Natural killer cell treated with Interleukin-12 subunit alpha and Interleukin-12 subunit beta and Interleukin-15 and Interleukin-18, amount 100 ng/mL, for 72 hours (primary cell): ENCODE measurements at regions not wholly inside any gene's neighbourhood (a gene's known extent, or its start where the extent isn't known, plus 50 kb on each side); places are given as distances from the start of the nearest gene placed in this dataset.
A peak's percentile ranks its signal among the peaks of the same experiment; 100 is the strongest.

ENCODE experiments used
- ATAC-seq, 2 donors: fragments of 150-1000 bp; cut with Tn5 transposase in 1 of 2; sonication (Bioruptor Pico), chemical (Tn5 transposase) in 1 of 2; 2 replicates each; pipeline ENCODE4 v1.10.0; 2021
- DNase-seq: peaks from one replicate; pipeline ENCODE4 v3.0.0; 2022; ENCODE audit warnings: low spot score
- H3K27ac Mint-ChIP-seq, 2 donors: 1 replicate in 1 of 2; 2 replicates in 1 of 2; pipeline ENCODE4 v1.8.0; 2022; ENCODE audit warnings: mixed read lengths in 2 of 2, mild to moderate bottlenecking in 1 of 2, moderate library complexity in 1 of 2
- H3K27me3 Mint-ChIP-seq, 2 donors: 1 replicate in 1 of 2; 2 replicates in 1 of 2; pipeline ENCODE4 v1.8.0; 2022; ENCODE audit warnings: mixed read lengths in 2 of 2
- H3K36me3 Mint-ChIP-seq: one replicate; pipeline ENCODE4 v1.8.0; 2022; ENCODE audit warnings: mixed read lengths
- H3K4me1 Mint-ChIP-seq, 2 donors: 1 replicate in 1 of 2; 2 replicates in 1 of 2; pipeline ENCODE4 v1.8.0; 2022; ENCODE audit warnings: low read depth in 2 of 2, mixed read lengths in 2 of 2, mild to moderate bottlenecking in 1 of 2
- H3K4me3 Mint-ChIP-seq: one replicate; pipeline ENCODE4 v1.8.0; 2022; ENCODE audit warnings: mixed read lengths
- H3K9me3 Mint-ChIP-seq: 2 replicates; pipeline ENCODE4 v1.8.0; 2022; ENCODE audit warnings: mixed read lengths

DNA sequence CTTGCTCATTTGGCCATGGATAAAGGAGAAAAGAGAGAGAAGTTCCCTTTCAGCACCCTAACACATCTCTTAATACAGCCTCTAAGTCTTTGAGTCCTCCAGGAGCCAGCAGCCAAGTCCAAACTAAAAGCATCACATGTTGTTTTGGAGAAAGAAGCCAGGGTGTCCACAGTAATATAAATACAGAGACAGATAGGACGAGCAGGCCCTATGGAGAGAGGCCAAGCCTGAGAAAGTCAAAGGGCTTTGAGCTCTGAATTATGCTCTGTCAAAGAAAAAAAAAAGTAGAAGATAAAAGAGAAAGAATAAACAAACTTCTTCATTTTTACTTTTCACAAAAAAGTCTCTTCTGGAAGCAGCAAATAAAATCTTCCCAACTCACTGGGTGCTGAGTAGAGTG lies 92.4 kb upstream of the THBS1 start:
- peaks cover 0 to under 1% of the 10 kb centered on the region in 2 donors for H3K4me1 Mint-ChIP-seq
- H3K9me3 Mint-ChIP-seq, result no peaks in the 10 kb centered on the region
- no peak for DNase-seq
- no peaks in the 10 kb centered on the region for H3K36me3 Mint-ChIP-seq
- no peak overlapping the region for H3K27ac Mint-ChIP-seq
- no peak for ATAC-seq
- H3K4me3 Mint-ChIP-seq, result no peak overlapping the region
- H3K27me3 Mint-ChIP-seq, result peaks cover 26 to 35% of the 10 kb centered on the region in 2 donors

DNA sequence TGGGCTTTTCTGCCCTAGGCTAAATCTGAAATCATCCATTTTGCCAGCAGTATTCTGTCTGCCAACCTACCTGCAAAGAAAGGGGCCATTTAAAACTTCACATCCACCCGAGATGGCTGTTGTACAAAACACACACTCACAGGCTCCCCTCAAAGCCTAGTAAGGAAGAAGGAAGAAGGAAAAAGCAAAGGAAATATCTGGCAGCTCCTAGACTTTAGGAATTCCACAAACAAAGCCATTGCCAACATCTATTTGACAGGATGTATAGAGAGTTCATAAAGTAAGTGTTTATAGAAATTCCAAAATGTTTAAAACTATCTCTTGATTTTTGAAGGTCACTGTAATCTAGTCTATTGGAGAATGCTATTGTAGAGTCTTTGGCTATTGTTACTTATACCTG lies 91.9 kb upstream of the THBS1 start:
- ATAC-seq (no peak), DNase-seq (no peak)
- Mint-ChIP-seq H3K9me3 (no peaks in the 10 kb centered on the region), H3K4me3 (no peak overlapping the region), H3K27ac (no peak overlapping the region), H3K27me3 (peaks cover 26 to 39% of the 10 kb centered on the region in 2 donors), H3K4me1 (peaks cover 0 to 5% of the 10 kb centered on the region in 2 donors), H3K36me3 (no peaks in the 10 kb centered on the region)

DNA sequence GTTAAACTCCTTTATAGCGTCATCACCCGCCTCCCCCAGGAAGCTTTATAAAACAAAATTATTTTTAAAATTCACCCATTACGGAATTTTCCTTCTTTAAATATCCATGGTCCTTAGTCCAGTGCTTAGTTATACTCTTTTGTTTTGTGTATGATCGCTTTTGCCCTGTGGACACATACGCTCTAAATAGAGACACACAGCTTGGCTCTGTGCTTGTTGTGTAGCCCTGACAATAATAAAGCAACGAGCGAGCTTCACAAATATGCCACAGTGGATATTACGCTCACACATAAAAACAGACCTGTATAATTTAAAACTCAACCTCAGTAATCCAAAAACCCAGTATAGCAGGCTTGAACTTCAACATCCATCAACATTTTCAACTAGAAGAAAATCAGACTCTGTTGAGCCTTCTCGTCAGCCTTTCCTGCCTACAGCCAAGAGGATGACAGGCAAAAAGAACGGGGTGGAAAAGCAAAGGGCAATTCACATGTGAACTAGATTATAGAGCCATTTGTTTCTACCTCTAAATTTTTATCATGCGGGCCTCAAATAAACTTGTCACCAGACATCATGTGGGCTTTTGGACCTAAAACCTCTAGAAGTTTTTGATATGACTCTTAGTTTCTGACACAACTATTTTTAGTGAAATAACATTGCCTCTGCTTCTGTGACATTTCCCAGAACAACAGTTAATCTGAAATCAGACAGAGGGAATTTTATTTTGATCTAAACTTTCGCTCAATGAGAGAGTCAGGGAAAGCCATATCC lies 89.6 kb upstream of the THBS1 start:
- peaks cover 36 to 57% of the 10 kb centered on the region in 2 donors for H3K27me3 Mint-ChIP-seq
- DNase-seq (no peak), ATAC-seq (no peak)
- no peaks in the 10 kb centered on the region for H3K36me3 Mint-ChIP-seq
- H3K27ac Mint-ChIP-seq, result no peak overlapping the region
- H3K4me3 Mint-ChIP-seq, result no peak overlapping the region
- no peaks in the 10 kb centered on the region for H3K9me3 Mint-ChIP-seq
- H3K4me1 Mint-ChIP-seq, result peaks cover 13 to 21% of the 10 kb centered on the region in 2 donors

DNA sequence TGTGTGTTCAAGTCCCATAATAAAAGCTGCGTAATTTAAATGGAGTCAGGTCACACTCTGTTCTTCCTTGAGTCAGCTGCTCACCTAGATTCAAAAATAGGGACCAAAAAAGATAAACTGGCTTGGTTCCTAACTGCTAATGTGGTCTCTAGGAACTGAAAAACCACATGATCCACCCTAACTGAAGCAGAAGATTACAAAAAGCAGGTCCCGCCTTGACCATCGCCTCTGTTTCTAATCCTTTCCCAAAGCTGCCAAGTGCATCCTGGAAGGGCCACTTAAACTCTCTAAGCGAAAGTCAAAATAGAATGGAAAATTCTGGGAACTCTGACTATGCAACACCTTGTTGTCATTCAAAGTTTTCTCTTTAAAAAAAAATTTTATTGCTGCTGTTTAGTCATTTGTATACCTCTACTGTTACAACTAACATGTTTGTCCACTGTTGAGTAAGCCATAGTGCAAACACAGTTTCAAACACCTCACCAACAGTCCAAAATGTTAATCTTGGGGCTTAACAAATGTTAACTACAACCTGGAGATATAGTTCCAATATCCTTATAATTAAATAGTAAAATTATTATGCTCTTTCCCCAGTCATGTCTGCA lies 88.9 kb upstream of the THBS1 start:
- ATAC-seq (no peak), DNase-seq (no peak)
- Mint-ChIP-seq H3K4me1 (peaks cover 17 to 25% of the 10 kb centered on the region in 2 donors), H3K27ac (no peak overlapping the region), H3K27me3 (peaks cover 40 to 64% of the 10 kb centered on the region in 2 donors), H3K36me3 (no peaks in the 10 kb centered on the region), H3K4me3 (no peak overlapping the region), H3K9me3 (no peaks in the 10 kb centered on the region)

DNA sequence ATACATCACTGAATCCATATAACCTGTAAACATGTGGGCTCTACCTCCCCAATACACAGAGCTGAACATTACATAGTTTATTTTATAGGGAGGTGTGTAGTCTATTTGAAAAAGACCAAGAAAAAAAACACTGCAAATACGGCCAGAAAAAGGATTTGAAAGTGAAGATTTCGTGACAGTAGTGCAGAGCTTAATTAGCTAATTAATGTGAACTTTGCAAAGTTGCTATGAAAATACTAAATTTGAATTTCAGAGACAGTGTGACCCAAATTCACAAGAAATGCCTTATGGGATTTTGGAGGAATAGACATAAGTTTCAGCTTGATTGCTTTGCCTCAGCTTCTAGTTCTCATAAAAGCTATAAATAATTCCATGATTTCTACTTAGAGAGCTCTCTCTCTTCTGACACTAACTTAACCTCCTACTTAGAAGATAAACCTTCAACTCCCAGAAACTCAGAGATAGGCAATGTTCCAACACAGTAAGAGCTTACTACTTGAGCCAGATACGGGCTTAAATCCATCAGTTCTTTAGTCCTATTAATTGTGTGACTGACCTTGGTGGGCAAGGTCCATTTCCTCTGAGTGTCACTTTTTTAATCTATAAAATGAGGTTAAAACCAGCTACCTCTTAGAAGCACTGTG lies 87.3 kb upstream of the THBS1 start:
- no peak for DNase-seq
- ATAC-seq, result no peak
- H3K27ac Mint-ChIP-seq, result no peak overlapping the region
- H3K36me3 Mint-ChIP-seq, result no peaks in the 10 kb centered on the region
- no peaks in the 10 kb centered on the region for H3K9me3 Mint-ChIP-seq
- no peak overlapping the region for H3K4me3 Mint-ChIP-seq
- peaks cover 45 to 77% of the 10 kb centered on the region in 2 donors for H3K27me3 Mint-ChIP-seq
- peaks cover 33 to 40% of the 10 kb centered on the region in 2 donors for H3K4me1 Mint-ChIP-seq

DNA sequence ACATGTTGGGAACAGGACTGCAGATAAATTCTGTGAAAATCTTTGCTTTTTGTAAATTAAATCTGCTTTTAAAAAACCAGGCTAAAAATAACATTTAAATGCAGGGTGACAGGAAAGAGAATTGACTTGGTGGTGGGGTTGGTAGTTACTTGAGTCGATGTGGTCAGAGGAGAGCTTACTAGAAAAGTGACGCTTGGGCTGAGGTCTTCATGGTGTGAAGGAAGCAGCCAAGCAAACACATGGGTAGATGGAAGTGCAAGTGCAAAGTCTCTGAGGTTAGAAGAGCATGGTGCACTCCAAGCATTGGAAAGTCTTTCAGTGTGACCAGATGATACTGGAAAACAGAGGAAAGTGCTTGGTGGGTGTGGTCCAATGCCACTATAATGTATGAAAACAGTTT lies 86.4 kb upstream of the THBS1 start:
- peaks cover 33 to 42% of the 10 kb centered on the region in 2 donors for H3K4me1 Mint-ChIP-seq
- peak; percentile 80 for ATAC-seq
- H3K27ac Mint-ChIP-seq, result no peak overlapping the region
- H3K4me3 Mint-ChIP-seq, result peak overlapping the region; percentile 23
- H3K9me3 Mint-ChIP-seq, result no peaks in the 10 kb centered on the region
- peaks cover 44 to 75% of the 10 kb centered on the region in 2 donors for H3K27me3 Mint-ChIP-seq
- no peak for DNase-seq
- H3K36me3 Mint-ChIP-seq, result no peaks in the 10 kb centered on the region

DNA sequence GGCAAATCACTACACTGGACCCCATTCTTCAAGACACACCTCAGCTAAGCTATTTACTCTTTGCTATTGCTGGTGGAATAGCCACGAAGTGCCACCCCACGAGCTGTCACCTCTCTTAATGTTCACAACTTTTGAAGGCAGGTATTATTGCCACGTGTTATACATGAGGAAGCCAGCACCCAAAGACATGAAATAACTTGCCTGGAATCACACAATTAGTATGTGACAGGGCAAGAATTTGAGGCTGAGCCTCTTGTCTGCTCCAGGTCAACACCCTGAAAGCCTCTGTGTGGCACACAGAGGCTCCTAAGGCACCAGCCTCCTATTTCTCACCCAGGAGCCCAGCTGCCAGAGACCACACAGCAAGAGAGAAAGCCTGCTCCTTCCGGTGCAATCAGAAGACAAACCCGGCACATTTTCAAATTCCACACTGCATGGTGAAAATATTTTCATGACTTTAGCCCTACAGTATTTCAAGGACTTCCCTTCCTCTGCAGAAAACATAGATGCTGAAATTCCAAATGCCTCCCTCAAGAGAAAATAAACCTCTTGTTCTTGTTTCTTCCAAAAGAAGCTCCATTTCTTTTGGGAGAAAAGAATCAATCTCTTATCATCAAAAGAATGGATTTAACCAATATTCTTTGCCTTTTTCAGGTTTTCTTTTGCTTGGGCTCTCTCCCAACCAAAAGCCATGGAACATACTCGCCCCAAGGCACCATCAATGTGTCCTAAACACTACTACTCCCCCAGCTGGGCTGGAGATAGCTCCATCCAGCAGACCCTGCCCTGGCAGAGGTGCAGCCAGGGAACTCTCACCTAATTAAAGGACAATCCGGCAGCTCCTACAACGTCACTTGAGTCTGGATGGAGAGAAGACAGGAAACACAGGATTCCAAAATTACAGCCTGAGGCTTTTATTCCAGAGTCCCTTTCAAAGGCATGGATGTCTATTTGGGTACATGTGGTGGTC lies 84.7 kb upstream of the THBS1 start:
- Mint-ChIP-seq H3K27me3 (peaks cover 36 to 73% of the 10 kb centered on the region in 2 donors), H3K9me3 (no peaks in the 10 kb centered on the region), H3K4me1 (peaks cover 33 to 45% of the 10 kb centered on the region in 2 donors), H3K27ac (peak overlapping the region in 1 of 2 donors; percentile 9), H3K4me3 (no peak overlapping the region), H3K36me3 (no peaks in the 10 kb centered on the region)
- no peak for DNase-seq
- ATAC-seq, result no peak

DNA sequence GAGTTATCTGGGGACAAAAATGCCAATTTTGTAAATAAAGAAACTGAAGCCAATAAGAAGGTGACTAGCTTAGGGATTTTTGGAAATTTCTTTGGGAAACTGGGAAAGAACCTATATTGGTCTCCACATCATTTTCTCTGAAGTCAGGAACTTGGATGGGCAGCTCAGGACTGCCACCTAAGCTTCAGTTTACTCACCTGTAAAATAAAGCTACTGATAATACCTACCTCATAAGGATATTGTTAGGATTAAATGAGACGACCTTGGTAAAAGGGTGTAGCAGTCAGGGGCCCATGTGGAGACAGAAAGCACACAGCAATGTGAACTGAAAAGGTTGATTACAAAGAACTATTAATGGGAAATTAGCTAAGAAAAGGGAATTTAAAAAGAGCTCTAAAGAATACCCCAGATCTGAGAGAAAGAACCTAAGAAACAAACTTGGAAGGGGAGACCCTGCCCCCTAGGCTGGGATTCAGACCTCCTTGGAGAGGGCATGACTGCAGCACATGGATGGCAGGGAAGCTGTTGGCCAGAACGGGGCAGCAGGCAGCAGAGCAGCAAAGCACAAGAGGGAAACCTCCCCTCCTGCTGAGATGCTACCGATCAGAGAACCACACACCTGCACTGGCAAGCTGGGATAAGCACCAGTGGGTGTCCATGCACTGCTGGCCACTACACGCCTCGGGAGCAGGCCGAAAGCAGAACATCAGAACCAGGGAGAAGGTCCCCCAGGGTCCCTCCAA lies 83.7 kb upstream of the THBS1 start:
- ATAC-seq, result no peak
- H3K27ac Mint-ChIP-seq, result peak overlapping the region in 1 of 2 donors; percentile 9
- H3K4me1 Mint-ChIP-seq, result peaks cover 33 to 45% of the 10 kb centered on the region in 2 donors
- no peaks in the 10 kb centered on the region for H3K36me3 Mint-ChIP-seq
- H3K9me3 Mint-ChIP-seq, result no peaks in the 10 kb centered on the region
- peaks cover 42 to 72% of the 10 kb centered on the region in 2 donors for H3K27me3 Mint-ChIP-seq
- DNase-seq, result no peak
- H3K4me3 Mint-ChIP-seq, result peak overlapping the region; percentile 40

DNA sequence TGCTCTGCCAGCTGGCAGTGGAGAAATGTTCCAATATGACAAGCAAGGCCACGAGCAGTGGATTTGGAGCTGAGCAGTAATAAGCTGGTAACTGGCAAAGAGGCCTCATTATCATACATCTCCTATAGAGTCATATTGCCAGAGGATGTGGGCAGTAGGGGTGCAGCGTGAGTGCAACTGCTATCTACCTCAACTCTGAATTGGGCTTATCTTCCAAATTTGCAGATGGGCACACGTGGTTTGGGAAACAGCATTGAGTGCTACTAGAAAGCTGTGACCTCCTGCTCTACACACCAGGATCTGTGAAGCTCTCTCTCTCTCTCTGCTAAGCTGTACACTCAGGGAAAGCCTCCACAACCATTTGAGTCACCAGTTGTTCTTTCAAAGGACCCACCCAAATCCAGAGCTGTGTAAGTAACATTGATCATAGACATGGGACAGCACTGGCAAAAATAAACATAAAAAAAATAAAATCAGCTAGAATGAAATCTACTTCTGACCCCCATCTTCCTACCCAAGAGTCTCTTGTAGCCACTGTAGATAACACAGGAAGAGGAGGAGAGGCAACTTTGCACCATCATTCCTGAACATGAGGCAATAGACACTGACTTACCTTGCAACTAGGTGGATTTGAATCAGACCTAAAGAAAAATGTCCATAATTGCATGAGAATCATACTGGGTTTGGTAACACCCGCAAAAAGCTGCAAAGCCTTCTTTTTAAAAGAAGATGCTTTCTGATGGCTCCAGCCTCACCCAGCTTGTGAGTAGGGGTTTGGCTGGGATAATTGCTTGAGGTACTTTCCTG lies 82.9 kb upstream of the THBS1 start:
- H3K27me3 Mint-ChIP-seq, result peaks cover 36 to 66% of the 10 kb centered on the region in 2 donors
- no peaks in the 10 kb centered on the region for H3K9me3 Mint-ChIP-seq
- no peak overlapping the region for H3K27ac Mint-ChIP-seq
- H3K36me3 Mint-ChIP-seq, result no peaks in the 10 kb centered on the region
- H3K4me3 Mint-ChIP-seq, result peak overlapping the region; percentile 38
- DNase-seq (no peak), ATAC-seq (peak; percentile 74 to 76)
- peaks cover 33 to 45% of the 10 kb centered on the region in 2 donors for H3K4me1 Mint-ChIP-seq

DNA sequence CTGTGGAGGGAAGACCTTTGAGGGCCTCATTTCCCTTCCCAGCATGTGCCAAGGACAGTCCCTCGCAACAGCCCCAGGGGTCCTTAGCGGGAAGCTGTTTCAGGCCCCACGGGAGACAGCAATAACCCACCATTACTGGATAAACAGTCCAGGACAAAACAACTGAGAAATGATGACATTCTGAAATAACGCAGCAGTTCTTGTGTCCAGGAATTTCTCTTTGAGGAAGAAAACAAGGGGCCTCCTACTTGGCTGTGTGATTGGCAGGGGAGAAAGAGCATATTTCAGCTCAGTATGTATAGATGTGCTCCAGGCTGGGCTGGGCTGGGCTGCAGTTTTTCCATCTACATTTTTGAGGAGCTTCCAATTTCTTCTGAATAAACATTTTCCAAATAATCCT lies 82.2 kb upstream of the THBS1 start:
- ATAC-seq (no peak), DNase-seq (no peak)
- Mint-ChIP-seq H3K4me3 (no peak overlapping the region), H3K4me1 (peaks cover 33 to 44% of the 10 kb centered on the region in 2 donors), H3K36me3 (no peaks in the 10 kb centered on the region), H3K9me3 (no peaks in the 10 kb centered on the region), H3K27me3 (peaks cover 39 to 65% of the 10 kb centered on the region in 2 donors), H3K27ac (no peak overlapping the region)

DNA sequence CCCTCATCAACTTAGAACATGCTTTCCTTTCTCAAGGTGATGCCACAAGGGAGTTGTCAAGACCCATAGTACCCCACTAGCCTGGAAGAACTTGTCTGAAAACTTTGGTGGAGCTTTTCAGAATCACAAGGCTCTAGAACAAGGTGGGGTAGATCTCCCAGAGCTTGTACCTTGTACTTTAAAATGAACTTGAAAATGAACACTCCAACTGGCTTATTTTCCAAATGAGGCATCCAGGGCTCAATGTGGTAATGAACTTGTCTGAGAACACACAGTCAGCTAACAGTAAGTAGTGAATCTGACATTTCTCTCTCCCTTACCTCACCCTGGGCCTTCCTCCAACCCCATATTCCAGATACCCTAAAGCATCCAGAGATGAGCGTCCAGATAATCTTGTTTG lies 81.8 kb upstream of the THBS1 start:
- Mint-ChIP-seq H3K9me3 (no peaks in the 10 kb centered on the region), H3K27ac (no peak overlapping the region), H3K36me3 (no peaks in the 10 kb centered on the region), H3K4me3 (no peak overlapping the region), H3K4me1 (peaks cover 33 to 40% of the 10 kb centered on the region in 2 donors), H3K27me3 (peaks cover 39 to 60% of the 10 kb centered on the region in 2 donors)
- no peak for DNase-seq
- ATAC-seq, result no peak

DNA sequence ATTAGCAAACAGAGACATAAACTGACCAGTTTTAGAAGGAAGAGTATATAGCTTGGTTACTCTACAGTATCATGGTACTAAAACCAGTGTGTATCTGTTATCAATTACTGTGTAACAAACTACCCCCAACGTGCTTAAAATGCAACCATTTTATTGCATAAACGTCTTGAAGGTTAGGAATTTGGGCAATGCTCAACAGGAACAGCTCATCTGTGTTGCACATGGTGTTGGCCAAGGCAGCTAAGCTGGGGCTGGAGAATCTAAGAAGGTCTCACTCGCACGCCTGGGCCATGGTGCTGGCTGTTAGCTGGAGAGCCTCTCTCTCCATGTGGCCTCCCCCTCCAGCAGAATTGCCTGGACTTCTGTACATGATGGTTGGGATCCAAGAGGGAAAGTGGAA lies 81.2 kb upstream of the THBS1 start:
- Mint-ChIP-seq H3K27me3 (peaks cover 36 to 57% of the 10 kb centered on the region in 2 donors), H3K4me1 (peaks cover 28 to 34% of the 10 kb centered on the region in 2 donors), H3K9me3 (no peaks in the 10 kb centered on the region), H3K4me3 (no peak overlapping the region), H3K27ac (peak overlapping the region in 1 of 2 donors; percentile 12), H3K36me3 (no peaks in the 10 kb centered on the region)
- ATAC-seq, result no peak
- DNase-seq, result no peak
